GM18507 (cell line): ENCODE measurements at regions not wholly inside any gene's neighbourhood (a gene's known extent, or its start where the extent isn't known, plus 50 kb on each side); places are given as distances from the start of the nearest gene placed in this dataset.

ENCODE experiments used
- DNase-seq: peaks from one replicate; pipeline ENCODE4 v3.0.0; 2011; ENCODE audit warnings: low read depth; ENCODE audit not compliant: insufficient read length; ENCODE audit errors: extremely low spot score
- FAIRE-seq: peaks from 2 replicates; lab custom pipeline; 2011; peaks lifted over from hg19 to GRCh38; lab: Jason Lieb, UNC

GRCh38 chr17:73774852-73775251, 130.6 kb upstream of the SDK2 start:
- no peak for DNase-seq
- no peak for FAIRE-seq

GRCh38 chr17:73776351-73777130, 132.3 kb upstream of the SDK2 start:
- DNase-seq = no peak
- FAIRE-seq = no peak

- DNase-seq (no peak), FAIRE-seq (no peak)
Measured at GRCh38 chr17:73777131-73777449, 132.8 kb upstream of the SDK2 start.

- DNase-seq = no peak
- FAIRE-seq = no peak
Measured at GRCh38 chr17:73782231-73782630, 138.0 kb upstream of the SDK2 start.

GRCh38 chr17:73782641-73783381, 138.6 kb upstream of the SDK2 start:
- DNase-seq (no peak), FAIRE-seq (no peak)

GRCh38 chr17:73783382-73783766, 139.1 kb upstream of the SDK2 start:
- no peak for FAIRE-seq

GRCh38 chr17:73783945-73784603, 139.8 kb upstream of the SDK2 start:
- FAIRE-seq (no peak), DNase-seq (no peak)

More at GRCh38 chr17:73783382-73783766, 139.1 kb upstream of the SDK2 start:
- no peak for DNase-seq

- FAIRE-seq = no peak
- DNase-seq = no peak
Measured at GRCh38 chr17:73785496-73785895, 141.3 kb upstream of the SDK2 start.

- no peak for FAIRE-seq
- no peak for DNase-seq
Measured at GRCh38 chr17:73785958-73786743, 141.9 kb upstream of the SDK2 start.

- no peak for FAIRE-seq
- DNase-seq = no peak
Measured at GRCh38 chr17:73787076-73788059, 143.1 kb upstream of the SDK2 start.

- FAIRE-seq (no peak), DNase-seq (no peak)
Measured at GRCh38 chr17:73788111-73788510, 143.9 kb upstream of the SDK2 start.

GRCh38 chr17:73791121-73791520, 146.9 kb upstream of the SDK2 start:
- FAIRE-seq (no peak), DNase-seq (no peak)

- FAIRE-seq (no peak), DNase-seq (no peak)
Measured at GRCh38 chr17:73791631-73792030, 147.4 kb upstream of the SDK2 start.

GRCh38 chr17:73792994-73793393, 148.7 kb upstream of the SDK2 start:
- FAIRE-seq (no peak), DNase-seq (no peak)

- DNase-seq = no peak
- FAIRE-seq = no peak
Measured at GRCh38 chr17:73794336-73794735, 150.1 kb upstream of the SDK2 start.

GRCh38 chr17:73795730-73796129, 151.5 kb upstream of the SDK2 start:
- DNase-seq (no peak), FAIRE-seq (no peak)

- DNase-seq (no peak), FAIRE-seq (no peak)
Measured at GRCh38 chr17:73797594-73798110, 153.4 kb upstream of the SDK2 start.

- no peak for FAIRE-seq
- no peak for DNase-seq
Measured at GRCh38 chr17:73798111-73798748, 154.0 kb upstream of the SDK2 start.
